NCI-H2081 treated with DMSO at 0.1 percent for 48 hours (cell line): ENCODE measurements at regions not wholly inside any gene's neighbourhood (a gene's known extent, or its start where the extent isn't known, plus 50 kb on each side); places are given as distances from the start of the nearest gene placed in this dataset.

Experiments
- DNase-seq: peaks from one replicate; lab custom pipeline; 2025; lab: John Stamatoyannopoulos, UW

GRCh38 chr1:47630346-47630745 lies 192.5 kb downstream of the FOXD2 start:
- no peak for DNase-seq

GRCh38 chr1:47631411-47631995 lies 193.7 kb downstream of the FOXD2 start:
- no peak for DNase-seq

GRCh38 chr1:47635111-47635510 lies 197.3 kb downstream of the FOXD2 start:
- no peak for DNase-seq

GRCh38 chr1:47635597-47635996 lies 197.8 kb downstream of the FOXD2 start:
- DNase-seq, result no peak

GRCh38 chr1:47637111-47637685 lies 199.4 kb downstream of the FOXD2 start:
- no peak for DNase-seq

- no peak for DNase-seq
Observed at GRCh38 chr1:47638240-47638639, 200.4 kb downstream of the FOXD2 start.

GRCh38 chr1:47638713-47639112 lies 200.9 kb downstream of the FOXD2 start:
- no peak for DNase-seq

- no peak for DNase-seq
Observed at GRCh38 chr1:47643306-47644211, 205.7 kb downstream of the FOXD2 start.

- no peak for DNase-seq
Observed at GRCh38 chr1:47644212-47644573, 206.3 kb downstream of the FOXD2 start.

GRCh38 chr1:47645151-47645550 lies 207.3 kb downstream of the FOXD2 start:
- DNase-seq, result no peak

- DNase-seq, result no peak
Observed at GRCh38 chr1:47646676-47647075, 208.8 kb downstream of the FOXD2 start.

- no peak for DNase-seq
Observed at GRCh38 chr1:47647327-47647845, 209.5 kb downstream of the FOXD2 start.

- DNase-seq, result peak; percentile 41
Observed at GRCh38 chr1:47650205-47650604, 212.4 kb downstream of the FOXD2 start.

- no peak for DNase-seq
Observed at GRCh38 chr1:47650611-47651010, 212.8 kb downstream of the FOXD2 start.

GRCh38 chr1:47651311-47652089 lies 213.7 kb downstream of the FOXD2 start:
- DNase-seq, result no peak

GRCh38 chr1:47655521-47656300 lies 217.9 kb downstream of the FOXD2 start:
- DNase-seq, result no peak

- DNase-seq, result no peak
Observed at GRCh38 chr1:47656719-47657685, 219.2 kb downstream of the FOXD2 start.

GRCh38 chr1:47658161-47658920 lies 220.5 kb downstream of the FOXD2 start:
- no peak for DNase-seq

- DNase-seq, result no peak
Observed at GRCh38 chr1:47659146-47659545, 221.3 kb downstream of the FOXD2 start.
